NCI-H82 treated with DMSO at 0.1 percent for 48 hours (cell line): ENCODE measurements at regions not wholly inside any gene's neighbourhood (a gene's known extent, or its start where the extent isn't known, plus 50 kb on each side); places are given as distances from the start of the nearest gene placed in this dataset.
"Not testable (repeated sequence)": the region's sequence is repeated elsewhere in the genome, so short reads cannot be mapped to it uniquely, and the experiment has no call there.

Experiments
- DNase-seq: peaks from one replicate; lab custom pipeline; 2025; ENCODE audit not compliant: unreplicated experiment; lab: John Stamatoyannopoulos, UW

GRCh38 chr21:35508139-35508888 is 459.2 kb upstream of the RUNX1 start:
- peak; percentile 8 for DNase-seq

- DNase-seq, result no peak
Measured at GRCh38 chr21:35507181-35507759, 458.2 kb upstream of the RUNX1 start.

GRCh38 chr21:35506771-35507170 is 457.7 kb upstream of the RUNX1 start:
- DNase-seq, result no peak

DNA sequence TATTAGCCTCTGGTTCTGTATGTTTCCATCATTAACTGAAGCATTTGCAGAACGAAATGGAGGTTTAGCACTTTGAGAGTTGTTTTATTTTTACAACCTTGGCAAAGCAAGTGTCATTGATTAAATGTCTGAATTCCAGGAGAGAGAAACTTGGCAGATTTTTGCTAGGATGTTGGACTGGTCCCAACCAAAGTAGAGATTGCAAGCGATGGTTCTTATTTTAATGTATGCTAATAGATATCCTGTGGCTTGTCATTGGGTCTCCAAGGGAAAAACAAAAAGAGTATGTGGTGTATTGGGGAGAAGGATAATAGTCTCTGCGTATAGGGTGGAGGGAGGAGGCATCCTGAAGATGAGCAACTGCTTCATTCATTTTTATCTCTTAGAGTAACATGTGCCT is 457.2 kb upstream of the RUNX1 start:
- DNase-seq, result no peak

- no peak for DNase-seq
Measured at GRCh38 chr21:35504951-35505466, 455.9 kb upstream of the RUNX1 start.

DNA sequence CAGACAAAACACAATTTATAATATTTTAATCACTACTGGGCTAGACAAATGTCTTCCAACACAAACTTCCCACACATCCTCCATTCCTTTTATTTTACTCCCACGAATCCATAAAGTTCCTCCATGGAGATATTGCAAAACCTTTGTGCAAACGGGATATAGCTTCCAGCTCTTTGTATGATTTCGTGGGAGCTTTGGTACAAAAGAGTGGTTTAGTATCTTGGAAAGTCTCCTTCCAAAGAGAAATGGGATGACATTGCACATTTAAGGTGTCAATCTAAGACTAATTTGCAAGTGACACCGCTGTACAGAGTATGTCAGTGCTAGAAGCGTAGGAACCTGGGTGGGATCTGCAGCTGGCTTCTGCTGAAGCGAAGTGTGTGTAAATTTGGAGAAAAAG is 455.2 kb upstream of the RUNX1 start:
- DNase-seq, result no peak

DNA sequence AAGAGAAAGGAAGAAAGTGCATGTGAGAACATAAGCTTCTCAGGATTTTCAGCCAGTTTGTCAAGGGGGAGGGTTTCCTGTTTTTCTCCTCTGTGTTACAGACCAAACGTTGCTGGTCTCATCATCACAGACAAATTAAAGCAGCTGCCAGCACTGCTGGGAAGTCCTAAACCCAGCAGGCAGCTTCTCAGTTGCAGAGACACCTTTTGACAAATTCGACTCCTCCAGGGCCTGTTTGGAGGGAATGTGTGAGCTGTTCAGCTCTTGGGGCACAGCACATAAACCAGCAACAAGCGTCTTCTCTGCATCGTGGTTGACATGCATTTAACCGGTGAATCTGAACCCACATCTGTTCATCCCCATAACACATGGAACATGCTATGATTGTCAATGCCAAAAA is 454.6 kb upstream of the RUNX1 start:
- DNase-seq, result no peak

DNA sequence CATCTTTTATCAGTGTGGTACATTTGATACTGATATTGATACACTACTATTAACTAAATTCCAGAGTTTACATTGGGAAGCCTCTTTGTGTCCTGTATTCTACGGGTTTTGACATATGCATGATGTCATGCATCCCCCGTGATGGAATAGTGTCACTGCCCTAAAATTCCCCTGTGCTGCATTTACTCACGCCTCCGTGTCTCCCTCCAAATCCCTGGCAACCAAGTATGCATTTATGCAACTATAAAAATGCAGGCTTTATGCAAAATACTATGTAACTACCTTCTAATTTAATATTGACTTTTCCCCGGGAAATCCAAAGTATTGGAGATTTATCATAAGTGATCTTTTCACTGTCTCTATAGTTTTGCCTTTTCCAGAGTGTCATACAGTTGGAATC is 453.7 kb upstream of the RUNX1 start:
- no peak for DNase-seq

- DNase-seq, result not testable (repeated sequence)
Measured at GRCh38 chr21:35497522-35497921, 448.4 kb upstream of the RUNX1 start.

GRCh38 chr21:35491920-35492678 is 443.0 kb upstream of the RUNX1 start:
- no peak for DNase-seq

GRCh38 chr21:35491114-35491513 is 442.0 kb upstream of the RUNX1 start:
- no peak for DNase-seq

- no peak for DNase-seq
Measured at GRCh38 chr21:35489389-35489980, 440.4 kb upstream of the RUNX1 start.

GRCh38 chr21:35488946-35489345 is 439.8 kb upstream of the RUNX1 start:
- no peak for DNase-seq

- DNase-seq, result no peak
Measured at GRCh38 chr21:35485364-35485763, 436.3 kb upstream of the RUNX1 start.

- no peak for DNase-seq
Measured at GRCh38 chr21:35484851-35485250, 435.7 kb upstream of the RUNX1 start.

DNA sequence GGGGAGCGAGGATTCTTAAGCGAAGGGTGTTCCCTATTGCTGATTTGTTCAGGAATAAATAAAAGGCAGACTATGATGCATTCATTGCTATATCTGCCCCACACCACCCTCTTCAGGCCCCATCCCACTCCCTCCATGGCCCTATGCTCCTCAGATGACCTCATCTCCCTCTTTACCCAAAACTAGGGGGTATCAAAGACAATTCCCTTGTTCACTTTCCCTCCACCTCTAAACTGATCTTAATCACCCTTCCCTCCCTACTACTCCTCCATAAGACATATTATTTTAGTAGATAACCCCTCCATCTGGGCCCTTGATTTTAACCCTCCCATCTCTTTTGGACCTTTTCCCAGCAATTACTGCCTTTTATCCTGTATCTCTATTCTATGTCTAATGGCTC is 434.9 kb upstream of the RUNX1 start:
- no peak for DNase-seq

- DNase-seq, result no peak
Measured at GRCh38 chr21:35482933-35483662, 434.0 kb upstream of the RUNX1 start.

DNA sequence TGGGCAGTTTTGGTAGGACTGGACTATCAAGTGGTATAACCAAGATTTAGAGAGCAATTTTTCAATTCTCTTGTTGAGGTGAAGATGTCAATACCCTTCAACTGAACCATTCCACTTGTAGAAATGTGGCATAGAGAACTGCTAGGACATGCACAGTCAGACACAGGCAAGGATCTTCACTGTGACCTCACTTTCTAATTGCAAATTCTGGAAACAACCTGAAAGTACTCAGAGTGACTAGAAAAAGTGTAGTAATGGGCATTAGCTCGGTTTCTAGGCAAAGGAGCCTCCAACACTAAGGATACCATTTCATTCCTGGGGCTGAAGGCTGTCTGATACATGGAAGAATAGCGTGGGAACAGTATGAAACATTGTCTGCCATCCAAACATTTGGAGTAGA is 433.0 kb upstream of the RUNX1 start:
- DNase-seq, result no peak

DNA sequence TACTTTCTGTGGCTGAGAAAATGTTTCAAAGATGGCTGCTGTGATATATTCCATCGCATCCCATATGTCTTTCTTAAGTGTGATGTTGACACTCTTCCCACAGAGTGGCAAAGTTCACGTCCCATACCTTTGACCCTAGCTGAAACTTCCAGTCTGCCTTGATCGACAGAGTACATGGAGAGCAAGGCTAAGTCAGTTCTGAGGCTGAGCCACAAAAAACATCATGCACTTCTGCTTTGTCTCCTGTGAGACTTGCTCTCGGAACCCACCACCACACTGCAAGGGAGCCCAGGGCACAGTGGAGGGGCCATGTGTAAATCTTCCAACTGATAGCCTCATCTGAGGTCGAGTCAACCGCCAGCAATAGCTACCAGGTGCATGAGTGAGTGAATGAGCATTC is 431.9 kb upstream of the RUNX1 start:
- no peak for DNase-seq

DNA sequence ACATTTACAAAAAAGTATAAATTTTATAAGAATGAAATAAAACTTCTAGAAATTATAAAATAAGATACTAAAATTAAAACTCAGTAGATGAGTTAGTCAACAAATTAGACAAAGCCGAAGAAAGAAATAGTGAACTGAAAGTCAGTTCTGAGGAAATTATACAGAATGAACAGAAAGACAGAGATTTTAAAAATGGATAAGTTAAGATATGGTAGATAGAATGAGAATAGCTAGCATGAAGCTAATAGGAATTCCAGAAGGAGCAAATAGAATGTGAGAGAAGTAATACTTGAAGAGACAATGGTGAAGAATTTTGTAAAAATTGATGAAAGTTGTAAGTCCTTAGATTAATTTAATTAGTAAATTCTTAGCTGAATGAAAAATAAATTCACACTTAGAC is 430.4 kb upstream of the RUNX1 start:
- DNase-seq, result no peak

GRCh38 chr21:35479065-35479448 is 430.0 kb upstream of the RUNX1 start:
- DNase-seq, result no peak
